CD4-positive, alpha-beta T cell (primary cell): ENCODE measurements at regions not wholly inside any gene's neighbourhood (a gene's known extent, or its start where the extent isn't known, plus 50 kb on each side); places are given as distances from the start of the nearest gene placed in this dataset.
"Not testable (repeated sequence)": the region's sequence is repeated elsewhere in the genome, so short reads cannot be mapped to it uniquely, and the experiment has no call there.

ENCODE experiments used
- ATAC-seq: fragments of 200-7000 bp; cut with Tn5 transposase; one replicate; pipeline ENCODE4 v1.10.0; 2022; ENCODE audit warnings: mild to moderate bottlenecking; ENCODE audit not compliant: poor library complexity
- CTCF ChIA-PET: fragments of 350-600 bp; sonication (Branson Sonifier 250); formaldehyde crosslinking; loops from one replicate; lab custom pipeline; 2021; ENCODE audit warnings: antibody characterized with exemption, inconsistent platforms; lab: Charles Lee
- POLR2A ChIA-PET: fragments of 350-600 bp; sonication (Branson Sonifier 250); formaldehyde crosslinking; loops from one replicate; lab custom pipeline; 2021; ENCODE audit warnings: antibody characterized with exemption, inconsistent platforms; lab: Charles Lee
- DNase-seq, 14 experiments: peaks; one replicate each; pipeline ENCODE4 v3.0.0-alpha.2; 2013 to 2020; ENCODE audit warnings: mixed read lengths in 2 of 14
- H3K27ac ChIP-seq, 2 donors: one replicate each; pipeline versions ENCODE4 v1.5.1 to v1.7.0; 2013; ENCODE audit warnings: low read length in 2 of 2, low read depth in 1 of 2, mild to moderate bottlenecking in 1 of 2
- H3K27me3 ChIP-seq, 2 experiments: 1 replicate in 1 of 2; 2 replicates in 1 of 2; pipeline versions ENCODE4 v1.6.1 to v1.7.0; 2013; ENCODE audit warnings: low read length in 2 of 2, control low read depth in 1 of 2, mild to moderate bottlenecking in 1 of 2, moderate library complexity in 1 of 2; ENCODE audit not compliant: insufficient read depth in 2 of 2, control insufficient read depth in 1 of 2
- H3K36me3 ChIP-seq: one replicate; pipeline ENCODE4 v1.6.1; 2013; ENCODE audit warnings: low read length, control low read depth; ENCODE audit not compliant: insufficient read depth
- H3K4me1 ChIP-seq: one replicate; pipeline ENCODE4 v1.6.1; 2013; ENCODE audit warnings: low read length, control low read depth; ENCODE audit not compliant: insufficient read depth
- H3K4me3 ChIP-seq: one replicate; pipeline ENCODE4 v1.5.1; 2013; ENCODE audit warnings: mild to moderate bottlenecking, low read length, moderate library complexity
- H3K9me3 ChIP-seq, 2 experiments: 1 replicate in 1 of 2; 2 replicates in 1 of 2; pipeline versions ENCODE4 v1.6.1 to v1.7.0; 2013; ENCODE audit warnings: low read length in 2 of 2, mild to moderate bottlenecking in 2 of 2, control low read depth in 1 of 2, moderate library complexity in 1 of 2; ENCODE audit not compliant: control insufficient read depth in 1 of 2, insufficient read depth in 1 of 2
- H3K27ac Mint-ChIP-seq: one replicate; pipeline ENCODE4 v1.8.0; 2020; ENCODE audit warnings: mixed read lengths
- H3K27me3 Mint-ChIP-seq: one replicate; pipeline ENCODE4 v1.8.0; 2021; ENCODE audit warnings: mixed read lengths
- H3K36me3 Mint-ChIP-seq: one replicate; pipeline ENCODE4 v1.8.0; 2021; ENCODE audit warnings: low read depth, mixed read lengths
- H3K4me1 Mint-ChIP-seq: one replicate; pipeline ENCODE4 v1.8.0; 2021; ENCODE audit warnings: low read depth, mixed read lengths
- H3K4me3 Mint-ChIP-seq: one replicate; pipeline ENCODE4 v1.8.0; 2020; ENCODE audit warnings: mild to moderate bottlenecking, mixed read lengths
- H3K9me3 Mint-ChIP-seq: one replicate; pipeline ENCODE4 v1.8.0; 2020; ENCODE audit warnings: mixed read lengths
- CTCF ChIP-seq: fragments of 200-600 bp; IDR thresholded peaks from one replicate; pipeline ENCODE4 v1.8.0; 2022; ENCODE audit warnings: antibody characterized with exemption, mild to moderate bottlenecking
- intact Hi-C, 2 experiments: fragments of 100-400 bp; cut with DNase I in 1 of 2; cut with micrococcal nuclease in 1 of 2; formaldehyde crosslinking; loops; one replicate each; pipeline versions ENCODE4 v1.15.1 to v1.9.0; 2023 to 2025; cut with DNase I, micrococcal nuclease

GRCh38 chr11:101835506-101836063 is 79.2 kb upstream of the CEP126 start:
- Mint-ChIP-seq H3K36me3 (no peaks in the 10 kb centered on the region), H3K27me3 (peaks cover 6% of the 10 kb centered on the region), H3K4me1 (no peaks in the 10 kb centered on the region), H3K4me3 (no peak overlapping the region), H3K27ac (no peak overlapping the region), H3K9me3 (peaks cover 2% of the 10 kb centered on the region)
- ChIA-PET CTCF (no interaction called here), POLR2A (no interaction called here)
- Histone ChIP-seq H3K9me3 (no peaks in the 10 kb centered on the region), H3K27me3 (no peaks in the 10 kb centered on the region), H3K4me3 (no peak overlapping the region), H3K36me3 (no peaks in the 10 kb centered on the region), H3K27ac (no peak overlapping the region), H3K4me1 (no peaks in the 10 kb centered on the region)
- ATAC-seq (no peak), DNase-seq (no peak)
- intact Hi-C loops, result no loop called here
- TF ChIP-seq CTCF, result no peak

- CTCF ChIA-PET, result interaction anchor here (0.6 to 1.0 kb wide), 2 partner anchors 18 to 40 kb away, joined by 3 read pairs; no protein-coding TSS in a partner anchor
- not testable (repeated sequence) for H3K36me3 Mint-ChIP-seq
Measured at GRCh38 chr11:101830475-101830874, 84.3 kb upstream of the CEP126 start.

GRCh38 chr11:101825531-101825930 is 89.3 kb upstream of the CEP126 start:
- H3K4me3 Mint-ChIP-seq, result no peak overlapping the region
- H3K27me3 Mint-ChIP-seq, result peaks cover 4% of the 10 kb centered on the region
- intact Hi-C loops, result no loop called here
- TF ChIP-seq CTCF, result no peak
- ChIA-PET POLR2A (no interaction called here), CTCF (no interaction called here)
- no peak for DNase-seq
- no peak for ATAC-seq
- Histone ChIP-seq H3K27me3 (no peaks in the 10 kb centered on the region), H3K36me3 (no peaks in the 10 kb centered on the region), H3K9me3 (no peaks in the 10 kb centered on the region), H3K27ac (no peak overlapping the region), H3K4me3 (no peak overlapping the region), H3K4me1 (no peaks in the 10 kb centered on the region)
- no peaks in the 10 kb centered on the region for H3K9me3 Mint-ChIP-seq
- no peak overlapping the region for H3K27ac Mint-ChIP-seq
- no peaks in the 10 kb centered on the region for H3K36me3 Mint-ChIP-seq
- no peaks in the 10 kb centered on the region for H3K4me1 Mint-ChIP-seq

More at GRCh38 chr11:101830475-101830874, 84.3 kb upstream of the CEP126 start:
- H3K36me3 ChIP-seq, H3K4me1 Mint-ChIP-seq, ATAC-seq, H3K27ac Mint-ChIP-seq, H3K27me3 Mint-ChIP-seq, H3K9me3 Mint-ChIP-seq, H3K4me3 Mint-ChIP-seq, intact Hi-C loops, POLR2A ChIA-PET, H3K4me3 ChIP-seq, H3K27ac ChIP-seq, DNase-seq, H3K9me3 ChIP-seq, H3K27me3 ChIP-seq, H3K4me1 ChIP-seq: not testable (repeated sequence)

GRCh38 chr11:101817581-101817980 is 97.2 kb upstream of the CEP126 start:
- no peaks in the 10 kb centered on the region for H3K36me3 Mint-ChIP-seq
- Histone ChIP-seq H3K4me3 (no peak overlapping the region), H3K4me1 (no peaks in the 10 kb centered on the region), H3K27ac (no peak overlapping the region), H3K27me3 (no peaks in the 10 kb centered on the region), H3K36me3 (no peaks in the 10 kb centered on the region), H3K9me3 (no peaks in the 10 kb centered on the region)
- no peak for DNase-seq
- ATAC-seq, result no peak
- intact Hi-C loops, result no loop called here
- ChIA-PET POLR2A (no interaction called here), CTCF (no interaction called here)
- H3K27me3 Mint-ChIP-seq, result no peaks in the 10 kb centered on the region
- H3K4me1 Mint-ChIP-seq, result no peaks in the 10 kb centered on the region
- TF ChIP-seq CTCF, result no peak
- no peak overlapping the region for H3K27ac Mint-ChIP-seq
- no peaks in the 10 kb centered on the region for H3K9me3 Mint-ChIP-seq
- H3K4me3 Mint-ChIP-seq, result no peak overlapping the region
